ENCODE measurements at regions not wholly inside any gene's neighbourhood (a gene's known extent, or its start where the extent isn't known, plus 50 kb on each side); places are given as distances from the start of the nearest gene placed in this dataset.

GRCh38 chr10:61135276-61135721, 191.3 kb upstream of the RHOBTB1 start:
- no peak for TF ChIP-seq EZH2 (IDR thresholded peaks at IDR 0.05; ENCODE audit: low read length, unreplicated experiment)
- no peak for TF ChIP-seq CTCF (conservative IDR thresholded peaks at IDR 0.05; ENCODE audit: low read depth, low read length)
